GM23338 (cell line): ENCODE measurements at regions not wholly inside any gene's neighbourhood (a gene's known extent, or its start where the extent isn't known, plus 50 kb on each side); places are given as distances from the start of the nearest gene placed in this dataset.

Source experiments
- ZNF462 ChIP-seq: fragments of 250-450 bp; sonication (Bioruptor Pico); IDR thresholded peaks from 2 replicates; pipeline ENCODE4 v1.5.0; 2020; ENCODE audit warnings: mild to moderate bottlenecking, moderate library complexity
- TF ChIP-seq, protein P1 (sequence below): IDR thresholded peaks from one replicate; pipeline ENCODE4 v1.6.1; 2018; ENCODE audit warnings: antibody characterized with exemption; ENCODE audit not compliant: unreplicated experiment
- TF ChIP-seq, protein P2 (sequence below), 2 experiments: fragments of 200-600 bp in 1 of 2; sonication (generic) in 1 of 2; conservative IDR thresholded peaks; 2 replicates each; pipeline versions ENCODE4 v1.5.1 to v1.6.1; 2016 to 2017; ENCODE audit warnings: antibody characterized with exemption in 2 of 2, low read depth in 2 of 2, mild to moderate bottlenecking in 2 of 2, moderate library complexity in 1 of 2

DNA sequence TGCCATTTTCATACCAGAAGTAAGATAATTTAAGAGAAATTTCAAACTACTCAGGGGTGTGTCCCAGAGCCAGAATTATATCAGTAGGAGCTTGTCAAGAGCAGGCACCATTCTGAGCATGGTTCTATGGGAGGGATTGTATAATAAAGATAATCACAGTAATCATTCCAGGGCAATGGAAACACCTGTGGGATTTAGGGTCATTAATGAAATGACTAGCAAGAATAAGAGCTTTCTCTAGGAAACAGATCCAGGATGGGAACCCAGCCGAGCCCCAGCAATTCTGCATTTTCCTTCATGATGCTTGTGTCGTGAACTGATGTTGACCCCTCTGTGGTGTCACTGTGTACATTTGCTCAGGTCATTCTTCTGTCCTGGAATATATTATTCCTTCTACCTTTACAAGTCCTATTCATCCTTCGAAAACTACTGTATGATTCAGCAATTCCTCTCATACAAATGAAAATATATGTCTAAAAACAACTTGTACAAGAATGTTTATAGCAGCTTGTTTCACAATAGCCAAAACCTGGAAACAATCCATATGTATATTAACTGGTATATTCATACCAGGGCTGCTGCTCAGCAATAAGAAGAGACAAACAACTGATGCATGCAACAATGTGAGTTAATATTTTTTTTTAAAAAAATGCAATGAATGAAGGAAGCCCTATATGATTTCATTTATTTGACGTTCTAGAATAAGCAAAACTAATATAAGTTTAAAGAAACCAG lies 687.8 kb upstream of the KLHL29 start (continued):
- TF ChIP-seq, protein P1, sequence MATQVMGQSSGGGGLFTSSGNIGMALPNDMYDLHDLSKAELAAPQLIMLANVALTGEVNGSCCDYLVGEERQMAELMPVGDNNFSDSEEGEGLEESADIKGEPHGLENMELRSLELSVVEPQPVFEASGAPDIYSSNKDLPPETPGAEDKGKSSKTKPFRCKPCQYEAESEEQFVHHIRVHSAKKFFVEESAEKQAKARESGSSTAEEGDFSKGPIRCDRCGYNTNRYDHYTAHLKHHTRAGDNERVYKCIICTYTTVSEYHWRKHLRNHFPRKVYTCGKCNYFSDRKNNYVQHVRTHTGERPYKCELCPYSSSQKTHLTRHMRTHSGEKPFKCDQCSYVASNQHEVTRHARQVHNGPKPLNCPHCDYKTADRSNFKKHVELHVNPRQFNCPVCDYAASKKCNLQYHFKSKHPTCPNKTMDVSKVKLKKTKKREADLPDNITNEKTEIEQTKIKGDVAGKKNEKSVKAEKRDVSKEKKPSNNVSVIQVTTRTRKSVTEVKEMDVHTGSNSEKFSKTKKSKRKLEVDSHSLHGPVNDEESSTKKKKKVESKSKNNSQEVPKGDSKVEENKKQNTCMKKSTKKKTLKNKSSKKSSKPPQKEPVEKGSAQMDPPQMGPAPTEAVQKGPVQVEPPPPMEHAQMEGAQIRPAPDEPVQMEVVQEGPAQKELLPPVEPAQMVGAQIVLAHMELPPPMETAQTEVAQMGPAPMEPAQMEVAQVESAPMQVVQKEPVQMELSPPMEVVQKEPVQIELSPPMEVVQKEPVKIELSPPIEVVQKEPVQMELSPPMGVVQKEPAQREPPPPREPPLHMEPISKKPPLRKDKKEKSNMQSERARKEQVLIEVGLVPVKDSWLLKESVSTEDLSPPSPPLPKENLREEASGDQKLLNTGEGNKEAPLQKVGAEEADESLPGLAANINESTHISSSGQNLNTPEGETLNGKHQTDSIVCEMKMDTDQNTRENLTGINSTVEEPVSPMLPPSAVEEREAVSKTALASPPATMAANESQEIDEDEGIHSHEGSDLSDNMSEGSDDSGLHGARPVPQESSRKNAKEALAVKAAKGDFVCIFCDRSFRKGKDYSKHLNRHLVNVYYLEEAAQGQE: no peak
- TF ChIP-seq, protein P2, sequence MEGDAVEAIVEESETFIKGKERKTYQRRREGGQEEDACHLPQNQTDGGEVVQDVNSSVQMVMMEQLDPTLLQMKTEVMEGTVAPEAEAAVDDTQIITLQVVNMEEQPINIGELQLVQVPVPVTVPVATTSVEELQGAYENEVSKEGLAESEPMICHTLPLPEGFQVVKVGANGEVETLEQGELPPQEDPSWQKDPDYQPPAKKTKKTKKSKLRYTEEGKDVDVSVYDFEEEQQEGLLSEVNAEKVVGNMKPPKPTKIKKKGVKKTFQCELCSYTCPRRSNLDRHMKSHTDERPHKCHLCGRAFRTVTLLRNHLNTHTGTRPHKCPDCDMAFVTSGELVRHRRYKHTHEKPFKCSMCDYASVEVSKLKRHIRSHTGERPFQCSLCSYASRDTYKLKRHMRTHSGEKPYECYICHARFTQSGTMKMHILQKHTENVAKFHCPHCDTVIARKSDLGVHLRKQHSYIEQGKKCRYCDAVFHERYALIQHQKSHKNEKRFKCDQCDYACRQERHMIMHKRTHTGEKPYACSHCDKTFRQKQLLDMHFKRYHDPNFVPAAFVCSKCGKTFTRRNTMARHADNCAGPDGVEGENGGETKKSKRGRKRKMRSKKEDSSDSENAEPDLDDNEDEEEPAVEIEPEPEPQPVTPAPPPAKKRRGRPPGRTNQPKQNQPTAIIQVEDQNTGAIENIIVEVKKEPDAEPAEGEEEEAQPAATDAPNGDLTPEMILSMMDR (conservative IDR thresholded peaks at IDR 0.05; ENCODE audit: low read depth in 2 of 2): no peak
- TF ChIP-seq ZNF462 (CRISPR knock-in tag): no peak
